ENCODE measurements at regions not wholly inside any gene's neighbourhood (a gene's known extent, or its start where the extent isn't known, plus 50 kb on each side); places are given as distances from the start of the nearest gene placed in this dataset.

DNA sequence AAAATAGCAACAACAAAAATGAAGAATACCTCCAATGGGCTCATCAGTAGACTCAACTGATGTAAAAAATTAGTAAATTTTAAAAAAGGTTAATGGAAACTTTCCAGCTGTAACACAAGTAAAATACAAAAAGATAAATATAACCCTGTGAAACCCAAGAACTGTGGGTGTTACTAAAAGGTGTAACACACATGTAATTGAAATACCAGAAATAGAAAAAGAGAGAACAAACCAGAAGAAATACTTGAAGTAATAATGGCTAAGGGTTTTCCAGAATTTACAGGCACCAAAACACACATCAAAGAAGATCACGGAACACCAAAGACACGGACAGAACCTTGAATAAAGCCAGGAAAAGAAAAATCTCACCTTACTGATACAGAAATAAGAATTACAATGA lies 590.6 kb upstream of the RAB6C start:
- TF ChIP-seq, protein P1, sequence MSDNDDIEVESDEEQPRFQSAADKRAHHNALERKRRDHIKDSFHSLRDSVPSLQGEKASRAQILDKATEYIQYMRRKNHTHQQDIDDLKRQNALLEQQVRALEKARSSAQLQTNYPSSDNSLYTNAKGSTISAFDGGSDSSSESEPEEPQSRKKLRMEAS (IDR thresholded peaks at IDR 0.05), result no peak
- TF ChIP-seq, protein P2, sequence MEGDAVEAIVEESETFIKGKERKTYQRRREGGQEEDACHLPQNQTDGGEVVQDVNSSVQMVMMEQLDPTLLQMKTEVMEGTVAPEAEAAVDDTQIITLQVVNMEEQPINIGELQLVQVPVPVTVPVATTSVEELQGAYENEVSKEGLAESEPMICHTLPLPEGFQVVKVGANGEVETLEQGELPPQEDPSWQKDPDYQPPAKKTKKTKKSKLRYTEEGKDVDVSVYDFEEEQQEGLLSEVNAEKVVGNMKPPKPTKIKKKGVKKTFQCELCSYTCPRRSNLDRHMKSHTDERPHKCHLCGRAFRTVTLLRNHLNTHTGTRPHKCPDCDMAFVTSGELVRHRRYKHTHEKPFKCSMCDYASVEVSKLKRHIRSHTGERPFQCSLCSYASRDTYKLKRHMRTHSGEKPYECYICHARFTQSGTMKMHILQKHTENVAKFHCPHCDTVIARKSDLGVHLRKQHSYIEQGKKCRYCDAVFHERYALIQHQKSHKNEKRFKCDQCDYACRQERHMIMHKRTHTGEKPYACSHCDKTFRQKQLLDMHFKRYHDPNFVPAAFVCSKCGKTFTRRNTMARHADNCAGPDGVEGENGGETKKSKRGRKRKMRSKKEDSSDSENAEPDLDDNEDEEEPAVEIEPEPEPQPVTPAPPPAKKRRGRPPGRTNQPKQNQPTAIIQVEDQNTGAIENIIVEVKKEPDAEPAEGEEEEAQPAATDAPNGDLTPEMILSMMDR (IDR thresholded peaks at IDR 0.05; ENCODE audit: low read depth, low read length, missing input control), result no peak
- TF ChIP-seq NR2F2 (IDR thresholded peaks at IDR 0.05) (no peak), RAD21 (IDR thresholded peaks at IDR 0.05) (no peak)

Measured in liver (tissue), 3 donors.